ENCODE measurements at regions not wholly inside any gene's neighbourhood (a gene's known extent, or its start where the extent isn't known, plus 50 kb on each side); places are given as distances from the start of the nearest gene placed in this dataset.

- Histone ChIP-seq H3K27ac (ENCODE audit: low read depth, low read length) (no peak overlapping the region), H3K9me3 (ENCODE audit: control insufficient read depth in 1 of 2, low read length in 2 of 2) (no peaks in the 10 kb centered on the region), H3K4me3 (ENCODE audit: low read depth in 1 of 2, low read length in 2 of 2) (no peak overlapping the region), H3K36me3 (ENCODE audit: control insufficient read depth in 1 of 2, insufficient read depth in 2 of 2, low read length in 2 of 2) (no peaks in the 10 kb centered on the region), H3K4me1 (ENCODE audit: control insufficient read depth in 1 of 2, insufficient read depth in 2 of 2, low read length in 2 of 2) (no peaks in the 10 kb centered on the region), H3K27me3 (ENCODE audit: control insufficient read depth in 1 of 2, insufficient read depth in 2 of 2, low read length in 2 of 2) (no peaks in the 10 kb centered on the region), H3K9ac (ENCODE audit: low read depth in 1 of 2, low read length in 2 of 2) (no peak overlapping the region)
Measured at GRCh38 chrX:117274965-117275364, 812.2 kb upstream of the CT83 start.

Data from duodenal mucosa (tissue), 2 donors.